HG03354 (cell line): ENCODE measurements at regions not wholly inside any gene's neighbourhood (a gene's known extent, or its start where the extent isn't known, plus 50 kb on each side); places are given as distances from the start of the nearest gene placed in this dataset.

Source experiments
- ATAC-seq: cut with Tn5 transposase; IDR thresholded peaks from one replicate; pipeline ENCODE4 v1.9.1; 2021; ENCODE audit warnings: mild to moderate bottlenecking; ENCODE audit not compliant: unreplicated experiment, poor library complexity, severe bottlenecking

DNA sequence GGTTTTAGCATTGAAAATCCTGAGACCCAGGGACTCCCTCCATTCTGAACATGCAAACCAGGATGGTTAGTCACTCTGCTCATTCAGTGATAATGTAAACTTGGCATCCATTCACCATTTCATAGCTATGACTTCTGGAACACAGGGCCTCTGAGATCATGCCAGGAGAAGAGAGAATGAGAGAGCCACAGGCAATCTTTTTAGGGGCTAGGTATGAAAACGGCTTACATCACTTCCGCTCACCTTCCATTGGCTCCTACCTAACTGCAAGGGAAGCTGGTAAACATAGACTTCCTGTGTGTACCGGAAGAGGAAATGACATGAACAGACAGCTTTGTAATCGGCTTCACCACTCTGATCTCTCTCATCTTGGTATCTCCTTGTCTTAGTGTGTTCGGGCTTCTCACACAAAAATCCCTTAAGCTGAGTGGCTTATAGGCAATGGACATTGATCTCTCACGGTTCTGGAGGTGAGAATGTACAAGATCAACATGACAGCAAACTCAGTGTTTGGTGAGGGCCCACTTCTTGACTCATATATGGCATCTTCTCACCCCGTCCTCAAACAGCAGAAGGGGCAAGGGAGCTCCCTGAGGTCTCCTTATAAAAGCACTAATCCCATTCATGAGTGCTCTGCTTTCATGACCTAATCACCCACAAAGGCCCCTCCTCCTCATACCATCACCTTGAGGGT, 465.9 kb upstream of the TBX3 start:
- no peak for ATAC-seq

DNA sequence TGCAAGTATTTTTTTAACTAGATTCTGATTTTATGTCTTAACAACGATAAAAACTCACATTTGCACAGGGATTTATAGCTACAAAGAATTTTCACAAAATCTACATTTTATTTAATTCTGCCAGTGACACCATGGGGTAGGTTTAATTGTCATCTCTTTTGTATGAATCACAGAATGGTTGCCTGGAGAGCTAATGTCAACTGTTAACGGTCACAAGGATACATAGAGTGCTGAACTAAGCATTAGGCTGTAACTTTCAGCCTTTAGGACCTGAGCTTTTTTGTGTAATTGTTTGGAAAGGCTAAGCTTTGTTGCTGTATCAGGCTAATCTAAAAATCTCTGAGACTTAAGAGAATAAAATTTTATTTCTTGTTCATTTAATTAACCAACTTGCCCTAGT, 465.3 kb upstream of the TBX3 start:
- no peak for ATAC-seq

DNA sequence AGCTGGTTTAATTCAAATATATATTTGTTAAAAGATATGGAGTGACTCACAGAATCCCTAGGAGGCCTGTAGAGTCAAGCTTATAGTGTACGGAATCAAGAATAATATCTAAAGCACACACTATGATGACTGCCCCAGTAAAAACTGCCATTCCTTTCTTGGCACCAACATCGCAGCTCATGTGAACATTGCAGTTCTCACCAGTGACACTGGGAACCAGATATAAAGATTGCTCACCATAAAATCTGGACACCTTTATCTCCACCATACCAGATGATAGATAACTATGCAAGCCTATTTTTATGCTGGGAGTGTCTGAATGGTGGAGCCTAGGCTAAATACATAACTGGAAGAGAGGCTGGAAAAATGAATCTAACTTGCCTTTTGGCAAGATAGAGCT, 463.9 kb upstream of the TBX3 start:
- ATAC-seq = no peak

DNA sequence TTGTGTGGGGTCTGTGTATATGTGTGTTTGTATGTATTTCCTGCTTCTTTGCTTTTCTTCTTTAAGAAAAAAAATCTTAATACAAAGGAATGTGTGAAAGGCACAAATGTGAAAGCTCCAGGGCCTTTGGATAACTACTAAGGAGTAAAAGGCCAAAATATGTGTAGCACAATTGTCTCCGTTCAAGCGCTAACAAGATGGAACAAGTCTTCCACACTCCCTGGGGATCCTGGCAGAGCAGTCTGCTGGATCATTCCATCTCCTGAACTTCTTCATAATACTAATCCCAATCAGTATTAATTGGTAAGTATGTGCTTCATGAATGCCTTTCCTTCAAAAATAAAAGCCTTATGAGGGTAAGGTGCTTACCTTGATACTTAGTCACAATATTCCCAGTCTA, 462.5 kb upstream of the TBX3 start:
- ATAC-seq = no peak

DNA sequence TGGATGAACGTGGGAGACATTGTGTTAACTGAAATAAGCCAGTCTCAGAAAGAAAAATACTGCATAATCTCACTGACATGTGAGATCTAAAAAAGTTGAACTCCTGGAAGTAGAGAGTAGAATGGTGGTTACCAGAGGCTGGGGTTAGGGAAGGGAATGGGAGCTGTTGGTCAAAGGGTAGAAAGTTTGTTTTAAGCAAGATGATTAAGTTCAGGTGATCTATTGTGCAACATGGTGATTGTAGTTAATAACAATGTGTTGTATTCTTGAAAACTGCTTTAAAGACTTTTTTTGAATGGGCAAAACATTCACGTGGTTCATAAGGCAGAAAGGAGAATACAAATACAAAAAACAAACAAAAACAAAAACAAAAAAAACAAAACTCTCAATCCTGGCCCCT, 460.4 kb upstream of the TBX3 start:
- no peak for ATAC-seq

DNA sequence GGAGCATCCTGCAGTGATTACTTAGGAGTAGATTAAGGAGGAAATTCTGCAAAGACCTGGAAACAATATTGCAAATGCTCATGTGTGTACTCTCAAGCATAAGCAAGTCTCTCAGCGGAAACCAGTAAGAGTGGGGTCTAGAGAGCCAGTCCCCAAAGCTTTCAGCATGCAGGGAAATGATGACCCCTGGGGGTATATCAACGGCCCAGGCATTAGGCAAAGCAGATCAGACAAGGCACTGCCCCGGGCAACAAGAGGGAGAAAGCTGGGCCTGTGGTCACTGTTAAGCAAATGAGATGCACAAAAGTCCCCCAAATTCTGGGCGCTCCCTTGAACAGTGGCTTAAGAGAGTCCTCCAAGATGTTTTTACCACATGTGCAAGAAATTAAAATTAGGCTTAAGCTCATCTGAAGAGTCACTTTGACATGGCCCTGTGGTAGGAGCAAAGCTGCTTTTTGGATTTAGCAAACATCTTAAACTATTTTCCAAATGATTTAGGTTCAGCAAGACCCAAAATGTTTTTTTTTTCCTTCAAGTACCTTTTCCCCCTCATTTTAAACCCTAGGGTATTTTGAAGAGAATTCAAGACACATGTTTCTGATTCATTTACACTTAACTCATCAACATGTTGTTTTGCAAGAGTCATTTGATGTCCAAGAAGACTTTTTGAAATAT, 457.1 kb upstream of the TBX3 start:
- ATAC-seq = no peak

DNA sequence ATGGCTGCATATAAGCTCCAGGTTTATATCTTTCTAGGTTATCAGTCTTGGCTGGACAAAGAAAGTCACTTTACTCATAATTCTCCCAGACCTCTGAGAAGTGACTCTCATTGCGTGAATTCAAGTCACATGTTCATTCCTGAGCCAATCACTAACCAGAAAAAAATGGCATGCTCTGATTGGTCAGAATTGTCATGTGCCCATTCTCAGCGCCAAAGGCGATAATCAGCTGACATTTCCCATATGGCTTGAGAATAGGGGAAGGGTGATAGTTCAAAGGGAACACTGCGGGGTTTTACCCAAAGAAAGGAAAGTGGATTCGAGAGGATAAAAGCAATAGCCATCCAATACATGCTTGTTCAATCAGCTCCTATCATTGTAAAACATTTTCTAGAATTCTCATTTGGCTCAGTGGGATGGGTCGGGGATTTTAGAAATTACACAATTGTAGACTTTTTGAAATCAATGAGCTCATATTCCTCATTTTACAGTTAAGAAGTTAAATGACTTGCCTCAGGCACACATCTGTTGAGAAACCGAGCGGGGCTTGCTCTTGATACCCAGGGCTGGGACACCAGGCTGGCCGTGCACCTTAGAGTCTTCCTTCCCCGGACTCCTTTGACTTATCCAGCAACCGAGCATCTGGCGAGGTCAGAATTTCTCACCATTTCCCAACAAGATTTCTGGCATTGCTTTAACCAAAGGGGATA, 454.0 kb upstream of the TBX3 start:
- no peak for ATAC-seq

DNA sequence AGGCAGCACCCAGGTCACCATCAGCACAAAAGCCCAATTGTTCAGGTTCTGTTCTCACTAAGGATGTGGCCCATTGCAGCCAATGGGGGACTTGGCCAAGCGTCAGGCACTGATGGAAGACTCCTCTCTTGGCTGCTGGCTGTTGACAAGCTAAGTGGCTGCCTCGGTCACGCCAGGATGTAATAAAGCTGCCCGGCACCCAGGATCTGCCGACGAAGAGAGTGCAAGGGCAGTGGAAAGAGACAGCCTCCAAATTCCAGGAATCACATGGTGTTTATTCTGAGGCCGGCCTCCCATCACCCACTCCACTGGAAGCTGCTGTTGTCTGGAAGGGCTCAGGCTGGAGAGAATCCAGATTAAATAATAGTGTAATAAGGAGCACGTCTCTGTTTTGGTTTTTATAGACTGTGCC, 451.8 kb upstream of the TBX3 start:
- ATAC-seq = no peak

DNA sequence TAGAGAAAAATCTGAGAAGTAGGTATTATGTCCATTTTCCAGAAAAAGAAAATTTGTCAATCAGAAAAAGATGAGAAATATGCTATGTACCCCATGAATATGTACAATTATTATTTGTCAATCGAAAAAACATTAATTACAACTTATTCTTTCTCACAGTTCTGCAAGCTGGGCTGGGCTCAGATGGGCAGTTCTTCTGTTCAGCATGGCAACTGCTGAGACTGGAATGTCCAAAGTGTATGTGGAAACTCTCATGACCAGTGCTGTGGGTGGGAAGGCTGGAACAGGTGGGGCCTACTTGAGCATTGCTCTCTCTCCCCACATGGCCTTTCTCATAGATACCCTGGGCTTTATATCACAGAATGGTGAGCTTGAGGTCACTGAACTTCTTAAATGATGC, 450.3 kb upstream of the TBX3 start:
- no peak for ATAC-seq

DNA sequence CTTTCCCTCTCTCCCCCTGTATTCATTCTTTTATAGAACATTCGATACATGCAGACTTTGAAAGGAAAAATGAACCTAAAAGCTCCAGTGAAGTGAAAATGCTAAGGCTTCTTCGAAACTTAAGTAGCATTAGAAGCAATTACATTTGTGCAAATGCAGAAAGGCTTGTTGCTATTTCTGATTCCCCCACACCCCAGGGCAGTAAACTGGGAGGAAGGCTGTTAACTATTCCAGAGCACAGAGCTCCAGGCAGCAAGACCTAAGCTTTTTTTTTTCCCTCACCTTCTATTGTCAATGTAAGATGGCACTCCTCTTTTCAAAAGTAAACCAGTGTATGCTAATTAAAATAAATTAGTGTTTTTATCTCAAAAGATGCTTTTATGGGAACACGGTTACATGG, 448.9 kb upstream of the TBX3 start:
- no peak for ATAC-seq

DNA sequence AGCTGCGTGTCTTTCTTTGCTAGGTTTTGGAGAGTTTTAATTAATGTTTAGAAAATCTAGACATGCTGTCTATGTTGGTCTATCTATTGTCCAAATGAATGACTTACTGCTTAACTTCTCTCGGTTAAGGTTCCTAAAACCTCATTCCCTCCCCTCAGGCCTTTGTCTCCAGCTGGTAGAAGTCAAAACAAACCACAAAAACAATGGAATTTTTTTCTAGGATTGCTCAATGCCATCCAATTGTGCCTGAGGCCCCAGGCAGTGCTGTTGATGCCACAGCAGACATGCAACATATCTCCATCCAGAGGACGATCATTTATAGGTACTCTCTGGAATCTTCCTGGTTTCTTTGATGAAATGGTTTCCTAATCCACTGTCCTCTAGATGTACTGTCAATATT, 448.2 kb upstream of the TBX3 start:
- ATAC-seq = no peak

DNA sequence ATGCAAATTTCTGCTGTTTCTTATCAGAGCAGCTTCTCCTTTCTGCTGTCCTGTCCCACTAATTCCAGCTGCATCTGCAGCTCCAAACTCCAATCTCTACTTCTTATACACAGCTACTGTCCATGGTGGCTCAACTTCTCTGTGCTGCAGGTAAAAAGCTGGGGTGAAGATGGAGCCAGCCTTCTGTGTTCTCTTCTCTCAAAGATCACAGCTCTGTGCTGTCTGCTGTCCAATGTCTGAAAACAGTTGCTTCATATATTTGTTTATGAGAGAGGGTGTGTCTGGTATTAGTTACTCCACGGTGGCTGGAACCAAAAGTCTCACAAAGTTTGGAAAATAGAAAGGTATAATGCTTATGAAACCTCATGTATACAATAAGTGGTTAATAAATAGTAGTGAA, 445.8 kb upstream of the TBX3 start:
- ATAC-seq = no peak

DNA sequence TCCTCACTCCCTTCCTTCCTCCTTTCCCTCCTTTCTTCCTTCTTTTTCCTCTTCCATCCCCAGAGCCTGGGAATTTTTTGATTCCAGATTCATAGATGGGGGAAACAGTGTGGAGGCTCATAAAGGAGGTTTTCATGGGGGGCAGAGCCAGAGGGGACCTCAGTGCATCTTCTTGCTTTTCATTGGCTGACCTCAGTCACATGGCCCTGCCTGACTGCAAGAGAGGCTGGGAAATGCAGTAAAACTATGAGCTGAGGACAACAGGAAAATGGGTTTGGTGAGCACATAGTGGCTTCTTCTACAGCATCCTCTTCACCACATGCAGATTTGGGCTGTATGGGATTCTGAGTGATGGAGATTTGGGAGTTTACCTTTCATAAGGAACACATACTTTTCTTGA, 437.1 kb upstream of the TBX3 start:
- ATAC-seq = no peak

DNA sequence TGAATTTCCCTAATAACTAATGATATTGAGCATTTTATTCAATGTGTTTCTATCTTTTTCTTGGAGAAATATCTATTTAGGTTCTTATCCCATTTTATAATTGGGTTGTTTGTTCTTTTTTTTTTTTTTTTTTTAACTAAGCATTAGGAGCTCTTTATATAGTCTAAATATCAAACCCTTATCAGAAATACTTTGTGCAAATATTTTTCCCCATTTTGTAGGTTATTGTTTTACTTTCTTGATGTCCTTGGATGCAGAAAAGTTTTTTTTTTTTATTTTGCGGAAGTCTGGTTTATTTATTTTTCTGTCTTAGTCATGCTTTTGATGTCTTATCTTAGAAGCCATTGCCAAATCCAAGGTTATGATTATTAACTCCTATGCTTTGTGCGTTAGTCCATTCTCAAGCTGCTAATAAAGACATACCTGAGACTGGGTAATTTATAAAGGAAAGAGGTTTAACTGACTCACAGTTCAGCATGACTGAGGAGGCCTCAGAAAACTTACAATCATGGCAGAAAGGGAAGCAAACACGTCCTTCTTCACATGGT, 434.3 kb upstream of the TBX3 start:
- ATAC-seq = no peak

DNA sequence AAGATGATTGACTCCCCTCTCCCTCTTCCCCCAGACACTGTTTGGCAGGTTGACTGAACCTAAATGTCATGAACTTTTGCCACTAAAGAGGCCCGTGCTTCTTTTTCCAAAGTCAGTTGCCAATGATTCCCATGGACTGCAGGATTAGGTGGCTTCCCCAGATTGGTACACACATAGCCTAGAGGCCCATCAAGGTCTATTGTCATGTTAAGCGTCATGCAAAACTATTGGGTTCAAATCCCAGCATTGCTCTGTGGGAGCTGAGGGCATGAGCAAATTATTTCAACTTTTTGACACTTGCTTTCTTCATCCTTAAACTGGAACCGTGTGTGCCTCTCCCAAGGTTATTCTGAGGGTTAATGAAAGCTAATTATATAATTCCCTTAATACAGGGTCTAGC, 430.2 kb upstream of the TBX3 start:
- ATAC-seq = no peak

DNA sequence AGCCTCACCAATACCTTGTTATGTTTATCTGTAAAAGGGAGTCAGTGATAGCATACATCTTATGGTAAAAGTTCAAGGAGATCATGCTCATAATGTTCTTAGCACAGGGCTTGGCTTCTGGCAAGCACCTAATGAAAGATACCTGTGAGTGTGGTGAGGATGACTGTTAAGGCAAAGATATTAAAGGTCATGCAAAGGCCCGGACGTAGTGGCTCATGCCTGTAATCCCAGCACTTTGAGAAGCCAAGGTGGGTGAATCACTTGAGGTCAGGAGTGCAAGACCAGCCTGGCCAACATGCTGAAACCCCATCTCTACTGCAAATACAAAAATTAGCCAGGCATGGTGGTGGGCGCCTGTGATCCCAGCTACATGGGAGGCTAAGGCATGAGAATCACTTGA, 425.9 kb upstream of the TBX3 start:
- ATAC-seq = no peak

DNA sequence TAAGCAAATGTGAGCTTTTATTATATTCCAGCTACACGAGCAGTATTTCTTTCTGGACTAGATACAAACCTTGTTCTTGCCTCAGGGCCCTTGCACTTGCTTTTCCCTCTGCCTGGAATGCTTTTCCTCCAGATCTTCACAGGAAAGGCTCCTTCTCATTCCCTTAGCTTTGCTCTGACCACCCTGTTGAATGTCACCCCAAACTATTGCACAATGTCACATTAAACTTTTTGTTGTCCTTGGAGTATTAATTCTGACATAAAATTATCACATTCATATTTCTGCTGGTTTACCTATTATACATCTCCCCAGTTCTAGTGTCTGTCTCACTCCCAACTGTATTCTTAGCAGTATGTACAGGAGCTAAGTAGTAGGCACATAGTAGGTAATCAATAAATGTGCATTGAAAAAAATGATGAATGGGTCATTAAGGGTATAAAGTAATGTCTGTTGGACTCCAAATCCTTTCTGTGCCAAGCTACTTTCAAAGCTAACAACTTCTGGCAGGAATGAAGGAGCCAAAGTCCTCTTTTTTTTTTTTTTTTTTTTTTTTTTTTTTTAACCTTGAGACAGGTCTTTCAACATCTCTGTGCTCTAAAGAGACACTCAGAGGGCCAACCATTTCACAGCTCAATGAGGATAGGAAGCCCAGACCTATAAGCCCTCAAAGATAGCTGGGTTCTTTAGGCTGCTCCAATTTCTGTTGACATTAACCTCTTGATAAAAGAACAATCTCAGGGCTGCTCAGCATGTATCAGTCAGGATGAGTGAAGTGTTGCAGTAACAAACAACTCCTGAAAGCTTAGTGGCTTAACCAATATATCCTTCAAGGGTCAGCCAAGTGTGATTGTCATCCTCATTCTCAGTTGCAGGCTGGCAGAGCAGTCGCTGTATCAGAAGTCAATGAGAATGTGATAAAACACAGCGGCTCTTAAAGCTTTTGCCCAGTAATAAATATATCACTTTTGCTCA, 424.4 kb upstream of the TBX3 start:
- no peak for ATAC-seq

DNA sequence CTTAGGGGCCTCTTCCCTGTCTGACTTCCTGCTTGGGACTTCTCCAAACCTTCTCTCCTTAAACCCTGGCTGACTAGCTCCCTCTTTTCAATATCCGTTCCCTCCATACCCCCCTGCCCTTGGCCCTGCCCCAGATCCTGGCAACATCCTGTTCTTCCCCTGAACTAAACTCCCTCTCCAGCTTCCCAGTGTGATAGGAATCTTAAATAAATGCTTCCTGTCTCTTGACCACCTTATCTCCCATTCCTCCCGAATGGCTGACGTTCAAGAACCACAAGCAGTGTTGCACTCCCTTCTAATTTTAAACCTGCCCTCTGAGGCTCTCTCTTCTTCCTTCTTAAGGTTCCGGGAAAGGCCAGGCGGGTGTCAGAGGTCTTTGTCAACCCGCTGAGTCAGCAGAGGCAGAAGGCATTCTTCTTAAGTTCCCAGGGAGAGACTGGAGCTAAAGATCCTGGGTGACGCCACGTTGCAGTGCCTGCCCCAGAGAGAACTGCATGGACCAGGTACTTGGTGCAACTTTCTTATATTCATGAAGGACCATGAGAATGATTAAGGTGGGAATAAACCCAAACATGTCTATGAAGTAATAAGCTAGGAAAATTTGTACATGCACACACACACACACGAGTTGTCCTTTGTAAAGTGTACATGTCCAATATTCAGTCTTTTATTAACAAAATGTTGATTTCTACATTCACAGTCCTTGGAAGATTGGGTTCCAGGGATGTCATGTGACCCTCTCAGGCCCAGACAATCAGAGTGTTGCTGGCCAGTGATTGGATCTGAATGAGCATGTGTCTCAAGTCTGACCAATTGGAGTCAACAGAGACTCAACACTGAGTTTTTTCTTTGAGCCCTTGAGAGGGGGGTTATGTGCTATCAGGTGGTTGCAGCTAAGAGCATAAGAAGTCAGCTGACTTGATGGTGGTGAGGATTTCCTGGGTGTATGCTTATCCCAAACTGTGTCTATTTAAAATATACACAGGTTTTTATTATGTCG, 420.2 kb upstream of the TBX3 start:
- ATAC-seq = no peak

DNA sequence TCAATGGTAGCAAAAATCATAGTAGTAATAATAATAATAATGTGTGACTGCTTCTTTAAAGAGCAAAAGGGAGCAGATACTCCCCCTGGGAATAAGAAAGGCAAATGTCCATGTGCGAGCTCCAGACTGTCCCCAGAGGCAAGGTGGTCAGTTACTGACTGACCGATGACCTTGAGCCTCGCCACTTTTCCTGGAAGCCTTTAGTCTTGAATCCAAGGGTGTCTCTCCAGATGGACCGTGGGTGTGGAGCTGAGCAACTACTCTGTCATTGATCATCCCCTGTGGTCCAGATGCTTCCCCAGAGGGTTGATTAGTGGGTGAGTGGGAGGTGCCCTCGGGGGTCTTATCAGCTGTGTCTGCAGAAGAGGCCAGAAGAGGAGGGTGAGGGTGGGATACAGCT, 418.5 kb upstream of the TBX3 start:
- ATAC-seq = no peak
